ENCODE measurements at regions not wholly inside any gene's neighbourhood (a gene's known extent, or its start where the extent isn't known, plus 50 kb on each side); places are given as distances from the start of the nearest gene placed in this dataset.

- TF ChIP-seq, protein P1, sequence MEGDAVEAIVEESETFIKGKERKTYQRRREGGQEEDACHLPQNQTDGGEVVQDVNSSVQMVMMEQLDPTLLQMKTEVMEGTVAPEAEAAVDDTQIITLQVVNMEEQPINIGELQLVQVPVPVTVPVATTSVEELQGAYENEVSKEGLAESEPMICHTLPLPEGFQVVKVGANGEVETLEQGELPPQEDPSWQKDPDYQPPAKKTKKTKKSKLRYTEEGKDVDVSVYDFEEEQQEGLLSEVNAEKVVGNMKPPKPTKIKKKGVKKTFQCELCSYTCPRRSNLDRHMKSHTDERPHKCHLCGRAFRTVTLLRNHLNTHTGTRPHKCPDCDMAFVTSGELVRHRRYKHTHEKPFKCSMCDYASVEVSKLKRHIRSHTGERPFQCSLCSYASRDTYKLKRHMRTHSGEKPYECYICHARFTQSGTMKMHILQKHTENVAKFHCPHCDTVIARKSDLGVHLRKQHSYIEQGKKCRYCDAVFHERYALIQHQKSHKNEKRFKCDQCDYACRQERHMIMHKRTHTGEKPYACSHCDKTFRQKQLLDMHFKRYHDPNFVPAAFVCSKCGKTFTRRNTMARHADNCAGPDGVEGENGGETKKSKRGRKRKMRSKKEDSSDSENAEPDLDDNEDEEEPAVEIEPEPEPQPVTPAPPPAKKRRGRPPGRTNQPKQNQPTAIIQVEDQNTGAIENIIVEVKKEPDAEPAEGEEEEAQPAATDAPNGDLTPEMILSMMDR (IDR thresholded peaks at IDR 0.05; ENCODE audit: low read depth, low read length): no peak
- no peak for DNase-seq (ENCODE audit: low read depth in 2 of 2)
- H3K4me3 ChIP-seq (replicated peaks in 1 of 2; ENCODE audit: low read depth in 2 of 2, low read length in 2 of 2): no peak overlapping the region
Measured at GRCh38 chr2:128988326-128988725, 669.7 kb upstream of the HS6ST1 start.

GRCh38 chr2:128988967-128989366 lies 670.3 kb upstream of the HS6ST1 start:
- no peak for DNase-seq (ENCODE audit: low read depth in 2 of 2)
- no peak overlapping the region for H3K4me3 ChIP-seq (replicated peaks in 1 of 2; ENCODE audit: low read depth in 2 of 2, low read length in 2 of 2)
- TF ChIP-seq, protein P1 (IDR thresholded peaks at IDR 0.05; ENCODE audit: low read depth, low read length): no peak

DNA sequence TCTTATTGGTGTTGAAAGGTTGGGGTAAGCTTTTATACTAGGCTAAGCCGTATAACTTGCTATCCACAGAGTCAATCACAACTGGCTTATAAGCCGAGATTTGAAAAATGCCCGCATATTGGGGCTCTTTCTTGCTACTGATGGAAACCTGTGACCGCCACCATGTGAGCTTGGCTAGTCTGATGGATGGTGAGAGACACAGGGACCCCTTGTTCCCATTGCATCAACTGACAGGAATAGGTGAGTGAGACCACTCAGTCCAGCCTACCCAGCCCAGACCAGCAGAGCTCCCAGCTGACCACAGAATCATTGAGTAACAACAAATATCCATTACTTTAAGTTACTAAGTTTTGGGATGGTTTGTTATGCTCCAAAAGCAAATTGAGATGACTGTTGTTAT lies 676.4 kb upstream of the HS6ST1 start:
- DNase-seq (ENCODE audit: low read depth in 2 of 2): no peak
- no peak overlapping the region for H3K4me3 ChIP-seq (replicated peaks in 1 of 2; ENCODE audit: low read depth in 2 of 2, low read length in 2 of 2)
- TF ChIP-seq, protein P1 (IDR thresholded peaks at IDR 0.05; ENCODE audit: low read depth, low read length): no peak

- no peak overlapping the region for H3K4me3 ChIP-seq (replicated peaks in 1 of 2; ENCODE audit: low read depth in 2 of 2, low read length in 2 of 2)
- DNase-seq (ENCODE audit: low read depth in 2 of 2): no peak
- TF ChIP-seq, protein P1 (IDR thresholded peaks at IDR 0.05; ENCODE audit: low read depth, low read length): no peak
Measured at GRCh38 chr2:128996078-128996477, 677.4 kb upstream of the HS6ST1 start.

- no peak for DNase-seq (ENCODE audit: low read depth in 2 of 2)
- TF ChIP-seq, protein P1 (IDR thresholded peaks at IDR 0.05; ENCODE audit: low read depth, low read length): no peak
- H3K4me3 ChIP-seq (replicated peaks in 1 of 2; ENCODE audit: low read depth in 2 of 2, low read length in 2 of 2): no peak overlapping the region
Measured at GRCh38 chr2:128997166-128997866, 678.6 kb upstream of the HS6ST1 start.

DNA sequence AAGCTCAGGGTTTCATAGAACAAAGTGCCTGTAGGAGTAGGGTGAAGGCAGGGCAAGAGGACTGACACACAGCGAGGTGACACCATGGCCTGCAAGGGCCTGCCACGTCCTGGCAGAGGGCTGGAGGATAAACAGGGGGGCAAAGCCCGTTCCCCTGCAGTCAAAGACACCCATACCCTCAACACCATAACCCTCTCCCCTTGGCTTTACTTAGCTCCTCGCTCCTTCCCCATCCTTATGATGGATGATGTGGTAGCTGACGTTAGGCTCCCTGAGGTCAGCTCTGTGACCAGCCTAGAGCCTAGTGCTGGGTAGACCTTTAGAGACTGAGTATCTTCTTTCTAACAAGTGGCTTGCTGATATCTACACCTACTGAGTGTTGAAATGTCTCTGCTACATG lies 683.3 kb upstream of the HS6ST1 start:
- DNase-seq (ENCODE audit: low read depth in 2 of 2): no peak
- TF ChIP-seq, protein P1 (IDR thresholded peaks at IDR 0.05; ENCODE audit: low read depth, low read length): no peak
- no peak overlapping the region for H3K4me3 ChIP-seq (replicated peaks in 1 of 2; ENCODE audit: low read depth in 2 of 2, low read length in 2 of 2)

DNA sequence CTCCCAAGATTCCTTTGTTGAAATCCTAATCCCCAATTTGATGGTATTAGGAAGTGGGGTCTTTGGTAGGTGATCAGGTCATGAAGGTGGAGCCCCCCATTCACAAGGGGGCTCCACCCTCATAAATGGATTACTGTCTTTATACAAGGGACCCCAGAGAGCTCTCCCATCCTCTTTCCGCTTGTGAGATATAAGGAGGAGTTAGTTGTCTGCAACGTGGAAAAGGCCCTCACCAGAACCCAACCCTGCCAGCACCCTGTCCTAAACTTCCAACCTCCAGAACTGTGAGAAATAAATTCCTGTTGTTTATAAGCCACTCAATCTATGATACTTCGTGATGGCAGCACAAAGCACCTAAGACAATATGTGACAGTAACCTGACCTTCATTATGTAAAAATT lies 684.1 kb upstream of the HS6ST1 start:
- TF ChIP-seq, protein P1 (IDR thresholded peaks at IDR 0.05; ENCODE audit: low read depth, low read length): no peak
- no peak overlapping the region for H3K4me3 ChIP-seq (replicated peaks in 1 of 2; ENCODE audit: low read depth in 2 of 2, low read length in 2 of 2)
- DNase-seq (ENCODE audit: low read depth in 2 of 2): no peak
